ENCODE measurements at regions not wholly inside any gene's neighbourhood (a gene's known extent, or its start where the extent isn't known, plus 50 kb on each side); places are given as distances from the start of the nearest gene placed in this dataset.

- TF ChIP-seq CTCF (conservative IDR thresholded peaks at IDR 0.05; ENCODE audit: low read depth, low read length) (no peak), EZH2 (IDR thresholded peaks at IDR 0.05; ENCODE audit: borderline replicate concordance, low read depth, low read length, poor library complexity, severe bottlenecking) (no peak)
Measured at GRCh38 chr12:39044754-39045153, 139.4 kb upstream of the CPNE8 start.
